Endothelial cell of umbilical vein (primary cell): ENCODE measurements at regions not wholly inside any gene's neighbourhood (a gene's known extent, or its start where the extent isn't known, plus 50 kb on each side); places are given as distances from the start of the nearest gene placed in this dataset.

Source experiments
- BruUV-seq: library from RNA; stranded (reverse); fragments of 400-500 nt; replicated peaks from 2 replicates; lab custom pipeline; 2021; lab: Mats Ljungman, UMichigan
- CTCF ChIA-PET: fragments of 300-600, 350-600 bp; sonication (Branson Sonifier 250); formaldehyde crosslinking; loops from one replicate; lab custom pipeline; 2021; ENCODE audit warnings: antibody characterized with exemption, inconsistent platforms; lab: Charles Lee
- POLR2A ChIA-PET: fragments of 300-600, 350-600 bp; sonication (Branson Sonifier 250); formaldehyde crosslinking; loops from one replicate; lab custom pipeline; 2021; ENCODE audit warnings: antibody characterized with exemption, inconsistent platforms; lab: Charles Lee
- DNase-seq: peaks from one replicate; pipeline ENCODE4 v3.0.0-alpha.2; 2011; ENCODE audit warnings: low read depth, low spot score
- FAIRE-seq: peaks from 2 replicates; lab custom pipeline; 2011; peaks lifted over from hg19 to GRCh38; lab: Jason Lieb, UNC
- H2AFZ ChIP-seq: 2 replicates; pipeline ENCODE4 v1.6.0; 2012; ENCODE audit warnings: low read depth, low read length, control low read depth, inconsistent platforms
- H3K27ac ChIP-seq: 2 replicates; pipeline ENCODE4 v1.5.1; 2011; ENCODE audit warnings: low read depth, mild to moderate bottlenecking, control low read depth, low read length, moderate library complexity; ENCODE audit not compliant: insufficient read depth
- H3K27me3 ChIP-seq, 2 experiments: 2 replicates each; pipeline versions ENCODE4 v1.6.0 to v1.6.1; 2011; ENCODE audit warnings: low read length in 2 of 2, mixed read lengths in 1 of 2; ENCODE audit not compliant: control insufficient read depth in 2 of 2, insufficient read depth in 2 of 2
- H3K36me3 ChIP-seq, 2 experiments: 2 replicates in 1 of 2; 3 replicates in 1 of 2; pipeline ENCODE4 v1.5.1; 2011; ENCODE audit warnings: low read length in 2 of 2, mild to moderate bottlenecking in 1 of 2, moderate library complexity in 1 of 2; ENCODE audit not compliant: control insufficient read depth in 2 of 2, insufficient read depth in 2 of 2; ENCODE audit errors: extremely low read depth in 1 of 2
- H3K4me1 ChIP-seq: 3 replicates; pipeline ENCODE4 v1.5.1; 2011; ENCODE audit warnings: mild to moderate bottlenecking, low read length; ENCODE audit not compliant: control insufficient read depth, insufficient read depth; ENCODE audit errors: extremely low read depth
- H3K4me2 ChIP-seq: 2 replicates; pipeline ENCODE4 v1.6.1; 2011; ENCODE audit warnings: low read length, control low read depth, mixed read lengths; ENCODE audit not compliant: insufficient read depth
- H3K4me3 ChIP-seq, 3 experiments: fragments of 200-600 bp in 1 of 3; sonication (generic), shearing (Covaris generic) in 1 of 3; replicated peaks in 1 of 3; 2 replicates each; pipeline ENCODE4 v1.5.1; 2011 to 2016; ENCODE audit warnings: control low read depth in 3 of 3, low read length in 3 of 3, mild to moderate bottlenecking in 2 of 3, inconsistent platforms in 1 of 3, low read depth in 1 of 3, moderate library complexity in 1 of 3; ENCODE audit not compliant: insufficient read depth in 1 of 3
- H3K79me2 ChIP-seq: 2 replicates; pipeline ENCODE4 v1.6.0; 2012; ENCODE audit warnings: low read length, inconsistent platforms; ENCODE audit not compliant: control insufficient read depth, insufficient read depth
- H3K9ac ChIP-seq: replicated peaks from 2 replicates; pipeline ENCODE3; 2011; ENCODE audit warnings: low read length, control low read depth; ENCODE audit not compliant: insufficient read depth; ENCODE audit errors: extremely low read depth
- H3K9me1 ChIP-seq: replicated peaks from 3 replicates; pipeline ENCODE4 v1.6.0; 2011; ENCODE audit warnings: mild to moderate bottlenecking, low read length; ENCODE audit not compliant: control insufficient read depth, insufficient read depth; ENCODE audit errors: extremely low read depth
- H3K9me3 ChIP-seq: replicated peaks from 2 replicates; pipeline ENCODE4 v1.5.1; 2012; ENCODE audit warnings: low read length, inconsistent platforms; ENCODE audit not compliant: control insufficient read depth, insufficient read depth
- H4K20me1 ChIP-seq: replicated peaks from 2 replicates; pipeline ENCODE3; 2011; ENCODE audit warnings: mild to moderate bottlenecking, low read length; ENCODE audit not compliant: control insufficient read depth, insufficient read depth; ENCODE audit errors: extremely low read depth
- EZH2 ChIP-seq: IDR thresholded peaks from 2 replicates; pipeline ENCODE4 v1.6.1; 2012; ENCODE audit warnings: borderline replicate concordance, low read depth, mild to moderate bottlenecking, moderate library complexity, low read length, inconsistent platforms; ENCODE audit not compliant: severe bottlenecking
- FOS ChIP-seq: IDR thresholded peaks from 2 replicates; pipeline ENCODE4 v1.6.1; 2011; ENCODE audit warnings: mild to moderate bottlenecking, low read length, moderate library complexity, borderline replicate concordance; ENCODE audit not compliant: insufficient read depth
- GATA2 ChIP-seq: IDR thresholded peaks from 2 replicates; pipeline ENCODE4 v1.7.0; 2011; ENCODE audit warnings: low read depth, mild to moderate bottlenecking, moderate library complexity, mixed read lengths, low read length; ENCODE audit not compliant: insufficient read length, insufficient read depth
- JUN ChIP-seq: IDR thresholded peaks from 2 replicates; pipeline ENCODE4 v1.6.1; 2011; ENCODE audit warnings: borderline replicate concordance, low read depth; ENCODE audit not compliant: insufficient read length, insufficient read depth
- MYC ChIP-seq: IDR thresholded peaks from one replicate; pipeline ENCODE4 v1.6.1; 2011; ENCODE audit warnings: mild to moderate bottlenecking, low read depth, low read length
- POLR2A ChIP-seq: IDR thresholded peaks from 2 replicates; pipeline ENCODE4 v1.6.1; 2012; ENCODE audit warnings: low read depth, mild to moderate bottlenecking, control low read depth, low read length
- POLR2AphosphoS5 ChIP-seq: IDR thresholded peaks from 2 replicates; pipeline ENCODE4 v1.6.1; 2012; ENCODE audit warnings: low read depth, mild to moderate bottlenecking, control low read depth, low read length, moderate library complexity; ENCODE audit not compliant: insufficient read depth
- dilution Hi-C: fragments of 300-500 bp; cut with MboI; formaldehyde crosslinking; loops from one replicate; pipeline ENCODE4 v1.15.0; 2019; ENCODE audit warnings: low sequenced_read_pairs; ENCODE audit not compliant: extremely low pct_ligation_motif_present
- intact Hi-C: fragments of 100-400 bp; cut with micrococcal nuclease; formaldehyde crosslinking; loops from one replicate; pipeline ENCODE4 v1.10.0; 2022
- TF ChIP-seq, protein P1 (sequence below): IDR thresholded peaks from 2 replicates; pipeline ENCODE4 v1.6.1; 2011; ENCODE audit not compliant: insufficient read depth, insufficient read length
- TF ChIP-seq, protein P2 (sequence below), 2 donors: IDR thresholded peaks; 1 replicate in 1 of 2; 2 replicates in 1 of 2; pipeline ENCODE4 v1.5.1; 2011; ENCODE audit warnings: low read length in 2 of 2, mild to moderate bottlenecking in 2 of 2, moderate library complexity in 2 of 2, control low read depth in 1 of 2, inconsistent platforms in 1 of 2, low read depth in 1 of 2; ENCODE audit not compliant: insufficient read depth in 1 of 2; ENCODE audit errors: extremely low read depth in 1 of 2

DNA sequence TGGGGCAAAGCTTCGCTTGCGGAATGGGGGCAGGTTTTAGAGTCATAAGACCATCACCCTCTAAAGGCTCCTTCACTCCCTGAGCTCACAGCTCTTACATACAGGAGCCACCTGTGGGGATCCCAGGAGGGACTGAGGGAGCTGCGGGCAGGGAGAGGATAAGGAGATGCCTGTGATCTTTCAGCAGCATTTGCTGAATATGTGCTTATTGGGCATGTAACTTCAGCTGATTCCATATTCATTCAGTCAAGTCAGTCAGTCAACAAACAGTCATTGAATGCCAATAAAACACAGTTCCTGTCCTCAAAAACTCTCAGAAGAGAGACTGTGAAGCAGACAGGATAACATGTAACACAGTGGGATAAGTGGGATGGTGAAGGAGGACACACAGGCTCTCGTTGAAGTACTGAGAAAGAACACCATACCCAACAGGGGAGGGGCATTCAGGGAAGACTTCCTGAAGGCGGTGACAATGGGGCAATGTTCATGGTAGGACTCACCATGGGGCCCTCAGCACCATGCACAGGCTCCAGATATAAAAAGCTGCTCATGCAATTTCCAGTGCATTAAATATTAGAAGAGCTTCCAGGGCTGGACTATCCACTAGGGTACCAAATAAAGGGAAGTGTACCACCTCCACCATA, 240.9 kb downstream of the UACA start:
- TF ChIP-seq GATA2 (no peak), JUN (no peak), POLR2A (no peak), POLR2AphosphoS5 (no peak), FOS (no peak), EZH2 (no peak), MYC (no peak)
- TF ChIP-seq, protein P1, sequence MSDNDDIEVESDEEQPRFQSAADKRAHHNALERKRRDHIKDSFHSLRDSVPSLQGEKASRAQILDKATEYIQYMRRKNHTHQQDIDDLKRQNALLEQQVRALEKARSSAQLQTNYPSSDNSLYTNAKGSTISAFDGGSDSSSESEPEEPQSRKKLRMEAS, result no peak
- TF ChIP-seq, protein P2, sequence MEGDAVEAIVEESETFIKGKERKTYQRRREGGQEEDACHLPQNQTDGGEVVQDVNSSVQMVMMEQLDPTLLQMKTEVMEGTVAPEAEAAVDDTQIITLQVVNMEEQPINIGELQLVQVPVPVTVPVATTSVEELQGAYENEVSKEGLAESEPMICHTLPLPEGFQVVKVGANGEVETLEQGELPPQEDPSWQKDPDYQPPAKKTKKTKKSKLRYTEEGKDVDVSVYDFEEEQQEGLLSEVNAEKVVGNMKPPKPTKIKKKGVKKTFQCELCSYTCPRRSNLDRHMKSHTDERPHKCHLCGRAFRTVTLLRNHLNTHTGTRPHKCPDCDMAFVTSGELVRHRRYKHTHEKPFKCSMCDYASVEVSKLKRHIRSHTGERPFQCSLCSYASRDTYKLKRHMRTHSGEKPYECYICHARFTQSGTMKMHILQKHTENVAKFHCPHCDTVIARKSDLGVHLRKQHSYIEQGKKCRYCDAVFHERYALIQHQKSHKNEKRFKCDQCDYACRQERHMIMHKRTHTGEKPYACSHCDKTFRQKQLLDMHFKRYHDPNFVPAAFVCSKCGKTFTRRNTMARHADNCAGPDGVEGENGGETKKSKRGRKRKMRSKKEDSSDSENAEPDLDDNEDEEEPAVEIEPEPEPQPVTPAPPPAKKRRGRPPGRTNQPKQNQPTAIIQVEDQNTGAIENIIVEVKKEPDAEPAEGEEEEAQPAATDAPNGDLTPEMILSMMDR (IDR thresholded peaks at IDR 0.05; ENCODE audit: extremely low read depth in 1 of 2, insufficient read depth in 1 of 2, low read depth in 1 of 2, low read length in 2 of 2), result no peak
- Histone ChIP-seq H3K79me2 (no peaks in the 10 kb centered on the region), H3K9me3 (no peaks in the 10 kb centered on the region), H3K4me3 (no peak overlapping the region), H3K4me1 (no peaks in the 10 kb centered on the region), H4K20me1 (no peaks in the 10 kb centered on the region), H3K4me2 (no peak overlapping the region), H3K9me1 (no peaks in the 10 kb centered on the region), H2AFZ (no peak overlapping the region), H3K9ac (no peak overlapping the region), H3K27ac (no peak overlapping the region), H3K36me3 (no peaks in the 10 kb centered on the region), H3K27me3 (peaks cover 8 to 9% of the 10 kb centered on the region in 2 experiments)
- dilution Hi-C loops (no loop called here), intact Hi-C loops (no loop called here)
- POLR2A ChIA-PET, result no interaction called here
- CTCF ChIA-PET, result interaction anchor here (1.0 kb wide), 1 partner anchor 14 kb away, joined by 3 read pairs; no protein-coding TSS in a partner anchor
- BruUV-seq, result no TSS peak
- FAIRE-seq (no peak), DNase-seq (no peak)
